Endothelial cell of umbilical vein (primary cell): ENCODE measurements at regions not wholly inside any gene's neighbourhood (a gene's known extent, or its start where the extent isn't known, plus 50 kb on each side); places are given as distances from the start of the nearest gene placed in this dataset.

Experiments
- EZH2 ChIP-seq: IDR thresholded peaks from 2 replicates; pipeline ENCODE4 v1.6.1; 2012; ENCODE audit warnings: borderline replicate concordance, low read depth, mild to moderate bottlenecking, moderate library complexity, low read length, inconsistent platforms; ENCODE audit not compliant: severe bottlenecking
- TF ChIP-seq, protein P1 (sequence below): IDR thresholded peaks from 2 replicates; pipeline ENCODE4 v1.6.1; 2011; ENCODE audit not compliant: insufficient read depth, insufficient read length
- TF ChIP-seq, protein P2 (sequence below), 2 donors: IDR thresholded peaks; 1 replicate in 1 of 2; 2 replicates in 1 of 2; pipeline ENCODE4 v1.5.1; 2011; ENCODE audit warnings: low read length in 2 of 2, mild to moderate bottlenecking in 2 of 2, moderate library complexity in 2 of 2, control low read depth in 1 of 2, inconsistent platforms in 1 of 2, low read depth in 1 of 2; ENCODE audit not compliant: insufficient read depth in 1 of 2; ENCODE audit errors: extremely low read depth in 1 of 2

DNA sequence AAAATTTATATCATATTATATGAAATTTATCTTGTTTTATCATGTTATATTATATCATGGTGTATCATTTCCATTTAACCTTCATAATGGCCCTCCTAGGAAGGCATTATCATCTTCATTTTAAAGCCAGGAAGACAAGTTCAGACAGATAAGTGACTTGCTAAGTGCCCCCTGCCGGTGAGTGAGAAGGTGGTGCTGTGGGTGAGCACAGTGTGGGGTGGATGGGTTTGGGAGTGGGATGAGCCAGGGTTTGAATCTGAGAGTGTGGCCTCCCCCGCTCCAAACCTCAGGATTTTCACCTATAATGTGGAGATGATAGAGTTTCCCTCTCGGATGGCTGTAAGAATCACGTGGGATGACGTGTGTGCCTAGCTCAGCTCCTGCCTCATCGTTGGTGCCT is 108.7 kb upstream of the IGSF21 start:
- TF ChIP-seq, protein P1, sequence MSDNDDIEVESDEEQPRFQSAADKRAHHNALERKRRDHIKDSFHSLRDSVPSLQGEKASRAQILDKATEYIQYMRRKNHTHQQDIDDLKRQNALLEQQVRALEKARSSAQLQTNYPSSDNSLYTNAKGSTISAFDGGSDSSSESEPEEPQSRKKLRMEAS = no peak
- TF ChIP-seq, protein P2, sequence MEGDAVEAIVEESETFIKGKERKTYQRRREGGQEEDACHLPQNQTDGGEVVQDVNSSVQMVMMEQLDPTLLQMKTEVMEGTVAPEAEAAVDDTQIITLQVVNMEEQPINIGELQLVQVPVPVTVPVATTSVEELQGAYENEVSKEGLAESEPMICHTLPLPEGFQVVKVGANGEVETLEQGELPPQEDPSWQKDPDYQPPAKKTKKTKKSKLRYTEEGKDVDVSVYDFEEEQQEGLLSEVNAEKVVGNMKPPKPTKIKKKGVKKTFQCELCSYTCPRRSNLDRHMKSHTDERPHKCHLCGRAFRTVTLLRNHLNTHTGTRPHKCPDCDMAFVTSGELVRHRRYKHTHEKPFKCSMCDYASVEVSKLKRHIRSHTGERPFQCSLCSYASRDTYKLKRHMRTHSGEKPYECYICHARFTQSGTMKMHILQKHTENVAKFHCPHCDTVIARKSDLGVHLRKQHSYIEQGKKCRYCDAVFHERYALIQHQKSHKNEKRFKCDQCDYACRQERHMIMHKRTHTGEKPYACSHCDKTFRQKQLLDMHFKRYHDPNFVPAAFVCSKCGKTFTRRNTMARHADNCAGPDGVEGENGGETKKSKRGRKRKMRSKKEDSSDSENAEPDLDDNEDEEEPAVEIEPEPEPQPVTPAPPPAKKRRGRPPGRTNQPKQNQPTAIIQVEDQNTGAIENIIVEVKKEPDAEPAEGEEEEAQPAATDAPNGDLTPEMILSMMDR (IDR thresholded peaks at IDR 0.05; ENCODE audit: extremely low read depth in 1 of 2, insufficient read depth in 1 of 2, low read depth in 1 of 2, low read length in 2 of 2) = no peak
- TF ChIP-seq EZH2 = no peak
